Aorta (tissue), 5 donors: ENCODE measurements at regions not wholly inside any gene's neighbourhood (a gene's known extent, or its start where the extent isn't known, plus 50 kb on each side); places are given as distances from the start of the nearest gene placed in this dataset.
A peak's percentile ranks its signal among the peaks of the same experiment; 100 is the strongest.

ENCODE experiments used
- ATAC-seq: fragments of 200-7000 bp; cut with Tn5 transposase; one replicate; pipeline ENCODE4 v1.9.1; 2022; ENCODE audit warnings: moderate library complexity; ENCODE audit not compliant: low FRiP score
- DNase-seq, 2 donors: peaks; one replicate each; pipeline ENCODE4 v3.0.0-alpha.2; 2020
- H3K27ac ChIP-seq, 2 donors: one replicate each; pipeline ENCODE4 v1.5.1; 2013; ENCODE audit warnings: low read length in 2 of 2, mild to moderate bottlenecking in 2 of 2, moderate library complexity in 2 of 2, control low read depth in 1 of 2, inconsistent platforms in 1 of 2, low read depth in 1 of 2
- H3K27me3 ChIP-seq, 2 donors: one replicate each; pipeline ENCODE4 v1.6.1; 2013; ENCODE audit warnings: control low read depth in 1 of 2, low read length in 1 of 2, mild to moderate bottlenecking in 1 of 2, moderate library complexity in 1 of 2; ENCODE audit not compliant: insufficient read depth in 2 of 2, control insufficient read depth in 1 of 2
- H3K36me3 ChIP-seq, 2 donors: one replicate each; pipeline ENCODE4 v1.6.1; 2013; ENCODE audit warnings: control low read depth in 1 of 2, low read length in 1 of 2, mild to moderate bottlenecking in 1 of 2; ENCODE audit not compliant: insufficient read depth in 2 of 2, control insufficient read depth in 1 of 2
- H3K4me1 ChIP-seq, 2 donors: one replicate each; pipeline ENCODE4 v1.6.1; 2013; ENCODE audit warnings: low read length in 2 of 2, control low read depth in 1 of 2, mild to moderate bottlenecking in 1 of 2, moderate library complexity in 1 of 2; ENCODE audit not compliant: insufficient read depth in 2 of 2, control insufficient read depth in 1 of 2
- H3K4me3 ChIP-seq, 2 donors: one replicate each; pipeline ENCODE4 v1.5.1; 2013; ENCODE audit warnings: low read length in 2 of 2, control low read depth in 1 of 2, mild to moderate bottlenecking in 1 of 2
- H3K9me3 ChIP-seq: one replicate; pipeline ENCODE4 v1.6.1; 2013; ENCODE audit warnings: mild to moderate bottlenecking, low read length; ENCODE audit not compliant: control insufficient read depth
- WGBS, 2 donors: extraction: QIAGEN DNeasy Blood & Tissue Kit; methylation state at CpG; one replicate each; pipeline ENCODE4 v1.1.7; 2013; 5-methylcytosine and 5-hydroxymethylcytosine counted together
- intact Hi-C, 2 donors: fragments of 100-400 bp; cut with DNase I; formaldehyde crosslinking; loops; one replicate each; pipeline versions ENCODE4 v1.14.2 to v1.15.0; 2022
- donor health status: healthy with polysubstance abuse.
- donor health status: Bipolar disorder and iron deficiency.
- donor health status: DM: no; HTN: no; CAD: no.
- donor health status: DM: no; HTN: no; CAD: no.
- donor health status: DM: yes; HTN: yes; CAD: no.

- no peak overlapping the region for H3K4me3 ChIP-seq
- WGBS, 2 donors = 92 to 93% methylated on average over 20 of the region's 20 CpGs
- no peaks in the 10 kb centered on the region for H3K9me3 ChIP-seq
- H3K27ac ChIP-seq = no peak overlapping the region
- DNase-seq (no peak), ATAC-seq (no peak)
- intact Hi-C loops = no loop called here
- H3K27me3 ChIP-seq = no peaks in the 10 kb centered on the region
- no peaks in the 10 kb centered on the region for H3K4me1 ChIP-seq
- H3K36me3 ChIP-seq = no peaks in the 10 kb centered on the region
Measured at GRCh38 chr17:79204261-79204660, 129.6 kb downstream of the ENGASE start.

DNA sequence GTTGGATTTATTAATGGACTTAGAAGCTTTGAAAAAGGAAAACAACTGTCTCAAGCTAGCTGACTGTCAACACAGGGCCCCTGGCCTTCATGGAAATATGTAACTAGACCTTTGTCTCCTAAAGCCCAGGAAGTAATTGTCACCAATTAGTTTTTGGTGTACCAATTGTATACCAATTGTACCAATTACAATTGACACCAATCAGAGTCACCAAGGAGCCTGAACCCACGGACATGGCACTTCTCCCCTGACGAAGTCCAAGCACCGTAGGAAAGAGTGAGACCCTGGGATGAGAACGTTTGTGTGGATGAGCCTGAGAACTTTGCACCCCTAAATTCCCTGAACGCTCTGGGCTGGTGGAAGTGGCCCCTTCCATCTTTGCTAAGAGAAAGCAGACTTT lies 129.0 kb downstream of the ENGASE start:
- WGBS, 2 donors = 80 to 88% methylated on average over 5 of the region's 5 CpGs
- Histone ChIP-seq H3K36me3 (no peaks in the 10 kb centered on the region), H3K27ac (no peak overlapping the region), H3K4me3 (no peak overlapping the region), H3K4me1 (no peaks in the 10 kb centered on the region), H3K27me3 (no peaks in the 10 kb centered on the region), H3K9me3 (no peaks in the 10 kb centered on the region)
- DNase-seq = no peak
- no peak for ATAC-seq
- intact Hi-C loops = no loop called here

- ATAC-seq (no peak), DNase-seq (no peak)
- Histone ChIP-seq H3K4me3 (no peak overlapping the region), H3K36me3 (no peaks in the 10 kb centered on the region), H3K4me1 (no peaks in the 10 kb centered on the region), H3K27me3 (no peaks in the 10 kb centered on the region), H3K27ac (no peak overlapping the region), H3K9me3 (no peaks in the 10 kb centered on the region)
- 64 to 65% methylated on average over 6 to 7 of the region's 9 CpGs for WGBS, 2 donors
- intact Hi-C loops = no loop called here
Measured at GRCh38 chr17:79203016-79203415, 128.4 kb downstream of the ENGASE start.

DNA sequence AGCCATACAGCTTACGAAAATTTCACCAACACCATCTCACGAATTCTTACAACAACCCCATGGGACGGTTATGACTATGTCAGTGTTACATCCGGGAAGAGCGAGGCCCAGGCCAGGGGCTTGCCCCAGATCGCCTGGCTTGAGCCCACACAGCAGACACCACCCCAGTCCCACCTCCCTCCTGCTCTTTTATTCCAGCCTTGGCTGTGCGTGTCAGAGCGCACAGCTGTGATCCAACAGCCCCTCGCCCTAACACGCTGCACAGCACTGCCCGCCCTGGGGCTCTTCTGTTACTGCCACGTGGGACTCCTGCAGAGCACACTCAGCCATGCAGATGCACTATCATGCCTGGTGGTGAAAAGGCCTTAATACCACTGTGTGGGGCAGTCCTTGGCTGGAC lies 127.9 kb downstream of the ENGASE start:
- H3K36me3 ChIP-seq = no peaks in the 10 kb centered on the region
- intact Hi-C loops = no loop called here
- no peak overlapping the region for H3K27ac ChIP-seq
- H3K9me3 ChIP-seq = no peaks in the 10 kb centered on the region
- H3K27me3 ChIP-seq = no peaks in the 10 kb centered on the region
- no peaks in the 10 kb centered on the region for H3K4me1 ChIP-seq
- no peak overlapping the region for H3K4me3 ChIP-seq
- DNase-seq (no peak), ATAC-seq (no peak)
- WGBS, 2 donors = 48 to 56% methylated on average over 12 of the region's 12 CpGs

DNA sequence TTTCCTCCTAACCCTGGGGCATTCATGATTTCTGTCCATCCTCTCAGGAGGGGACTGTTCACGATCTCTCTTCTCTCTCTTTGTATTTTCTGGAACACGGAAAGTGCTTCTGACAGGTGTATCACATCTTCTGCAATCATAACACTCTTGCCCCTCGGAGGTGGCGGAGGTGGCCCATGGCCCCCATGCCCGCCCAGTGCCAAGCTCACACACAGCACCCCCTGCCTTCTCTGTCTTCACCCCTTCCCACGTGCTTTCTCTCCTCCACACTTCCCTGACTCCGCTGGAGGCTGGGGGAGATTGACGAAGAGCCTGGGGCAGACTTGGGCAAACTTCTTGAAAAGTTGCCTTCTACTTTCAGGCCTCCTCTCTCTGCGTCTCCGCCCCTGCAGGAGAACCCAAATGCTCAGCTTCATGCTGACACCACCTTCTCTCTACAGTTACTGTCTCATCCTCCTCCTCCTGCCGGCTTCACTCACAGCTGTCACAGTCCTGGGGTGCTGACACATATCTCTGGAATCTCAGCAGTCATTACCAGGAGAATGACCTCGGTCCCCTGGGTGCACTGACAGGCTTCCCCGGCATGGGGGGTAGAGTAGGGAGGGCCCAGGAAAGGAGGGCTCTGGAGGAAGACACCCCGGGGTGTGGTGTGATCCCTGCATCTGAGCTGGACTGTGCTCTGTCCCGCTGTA lies 127.1 kb downstream of the ENGASE start:
- WGBS, 2 donors = 50 to 52% methylated on average over 15 of the region's 15 CpGs
- DNase-seq (no peak), ATAC-seq (no peak)
- H3K27ac ChIP-seq = no peak overlapping the region
- no peaks in the 10 kb centered on the region for H3K36me3 ChIP-seq
- intact Hi-C loops = no loop called here
- H3K9me3 ChIP-seq = no peaks in the 10 kb centered on the region
- no peaks in the 10 kb centered on the region for H3K27me3 ChIP-seq
- H3K4me3 ChIP-seq = no peak overlapping the region
- no peaks in the 10 kb centered on the region for H3K4me1 ChIP-seq

DNA sequence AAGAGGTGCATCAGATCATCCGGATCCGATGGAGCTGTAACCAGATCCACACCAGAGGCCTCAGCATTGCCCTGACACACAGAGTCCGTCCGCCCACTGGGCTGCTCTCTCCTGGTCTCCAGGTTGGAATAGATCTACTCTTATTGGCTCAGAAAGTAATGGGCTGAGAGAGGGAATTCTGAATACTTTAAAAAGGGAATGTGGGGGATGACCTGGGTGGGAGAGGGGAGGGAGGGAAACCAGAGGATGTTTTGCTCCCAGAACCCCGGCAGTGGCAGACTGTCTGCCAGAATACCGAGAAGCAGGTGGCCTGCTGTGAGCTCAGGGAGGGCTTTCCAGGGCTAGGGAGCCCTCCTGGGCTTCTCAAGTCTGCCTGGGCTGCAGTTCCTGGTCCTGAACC lies 126.5 kb downstream of the ENGASE start:
- H3K27ac ChIP-seq = no peak overlapping the region
- H3K27me3 ChIP-seq = no peaks in the 10 kb centered on the region
- H3K4me3 ChIP-seq = no peak overlapping the region
- WGBS, 2 donors = 12 to 14% methylated on average over 6 of the region's 6 CpGs
- intact Hi-C loops = no loop called here
- DNase-seq (no peak), ATAC-seq (no peak)
- no peaks in the 10 kb centered on the region for H3K36me3 ChIP-seq
- H3K9me3 ChIP-seq = no peaks in the 10 kb centered on the region
- H3K4me1 ChIP-seq = no peaks in the 10 kb centered on the region

DNA sequence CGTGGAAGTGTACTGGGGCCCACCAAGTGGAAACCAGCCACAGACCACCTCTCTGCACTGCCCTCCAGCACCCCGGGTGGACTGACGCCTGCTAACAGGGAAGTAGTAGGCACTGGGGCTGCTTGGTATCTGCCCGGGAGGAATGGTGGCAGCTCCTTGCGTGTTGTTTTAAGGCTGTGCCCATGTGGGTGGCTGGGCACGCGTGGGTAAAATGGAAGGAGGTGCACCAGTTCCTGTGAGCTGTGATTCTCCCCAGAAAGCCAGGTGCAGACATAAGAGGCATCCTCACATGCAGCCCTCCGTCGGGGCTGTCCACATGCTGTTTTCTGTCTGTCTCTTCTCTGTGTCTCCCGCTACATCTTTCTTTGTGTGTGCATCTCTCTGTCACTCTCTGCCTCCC lies 122.3 kb downstream of the ENGASE start:
- no peaks in the 10 kb centered on the region for H3K4me1 ChIP-seq
- no peak overlapping the region for H3K4me3 ChIP-seq
- WGBS, 2 donors = 74 to 86% methylated on average over 9 to 10 of the region's 10 CpGs
- H3K36me3 ChIP-seq = no peaks in the 10 kb centered on the region
- H3K27me3 ChIP-seq = no peaks in the 10 kb centered on the region
- ATAC-seq (no peak), DNase-seq (no peak)
- intact Hi-C loops = no loop called here
- H3K27ac ChIP-seq = no peak overlapping the region
- no peaks in the 10 kb centered on the region for H3K9me3 ChIP-seq

DNA sequence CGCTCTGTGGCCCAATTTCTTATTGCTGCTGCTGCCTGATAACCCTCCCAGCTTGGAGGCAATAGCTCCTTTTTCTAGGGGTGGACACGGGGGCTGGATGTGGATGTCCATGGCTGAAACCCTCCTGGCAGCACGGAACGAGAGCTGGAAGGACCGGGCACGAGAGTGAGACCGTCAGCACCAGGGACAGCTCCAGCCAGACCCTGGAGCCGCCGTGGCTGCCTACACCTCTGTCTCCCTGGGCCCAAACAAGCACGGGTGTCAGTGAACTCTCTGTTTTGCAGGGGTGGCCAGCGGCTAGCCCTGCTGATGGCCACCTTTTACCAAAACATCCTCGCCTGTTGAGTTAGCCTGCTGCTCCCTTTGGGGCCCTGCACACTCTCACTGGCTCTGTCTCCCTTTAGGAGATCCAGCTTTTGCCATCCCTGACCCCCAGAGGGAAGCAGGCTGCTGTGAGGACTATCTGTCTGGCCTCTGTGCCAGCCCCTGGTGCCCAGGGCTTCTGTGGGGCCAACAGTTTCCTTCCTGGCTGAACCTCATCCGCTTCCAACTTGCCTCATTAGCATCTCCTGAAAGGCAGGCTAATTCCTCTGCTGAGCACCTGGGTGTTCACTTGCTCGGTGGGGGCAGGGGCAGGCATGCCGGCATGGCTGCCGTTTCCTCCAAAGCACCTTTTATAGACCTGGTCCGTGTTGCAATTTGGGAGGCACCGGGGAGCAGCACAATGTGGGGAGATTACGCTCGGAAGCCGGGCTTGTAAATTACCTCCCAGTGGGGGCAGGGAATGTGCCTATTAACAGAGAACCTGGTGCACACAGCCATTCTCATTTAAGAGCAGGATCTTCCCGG lies 118.1 kb downstream of the ENGASE start:
- Histone ChIP-seq H3K27me3 (no peaks in the 10 kb centered on the region), H3K9me3 (no peaks in the 10 kb centered on the region), H3K27ac (no peak overlapping the region), H3K4me3 (no peak overlapping the region), H3K4me1 (no peaks in the 10 kb centered on the region), H3K36me3 (no peaks in the 10 kb centered on the region)
- DNase-seq = peak in 1 of 2 donors; percentile 80
- 4 to 5% methylated on average over 22 of the region's 22 CpGs for WGBS, 2 donors
- no peak for ATAC-seq
- intact Hi-C loops = no loop called here
